PC-3 (cell line): ENCODE measurements at regions not wholly inside any gene's neighbourhood (a gene's known extent, or its start where the extent isn't known, plus 50 kb on each side); places are given as distances from the start of the nearest gene placed in this dataset.

Experiments
- EZH2 ChIP-seq: fragments of 300-600 bp; sonication (generic); IDR thresholded peaks from one replicate; pipeline ENCODE4 v1.6.1; 2017; ENCODE audit warnings: antibody characterized with exemption, mild to moderate bottlenecking, low read length; ENCODE audit not compliant: unreplicated experiment
- EZH2phosphoT487 ChIP-seq: fragments of 300-600 bp; sonication (generic); IDR thresholded peaks from 2 replicates; pipeline ENCODE4 v1.6.1; 2018; ENCODE audit warnings: mild to moderate bottlenecking, antibody characterized with exemption, low read length, borderline replicate concordance
- TF ChIP-seq, protein P1 (sequence below): fragments of 300-600 bp; sonication (generic); conservative IDR thresholded peaks from 2 replicates; pipeline ENCODE4 v1.5.1; 2017; ENCODE audit warnings: antibody characterized with exemption, low read depth, mild to moderate bottlenecking, low read length

GRCh38 chr3:8153800-8154199, 347.8 kb upstream of the LMCD1 start:
- TF ChIP-seq, protein P1, sequence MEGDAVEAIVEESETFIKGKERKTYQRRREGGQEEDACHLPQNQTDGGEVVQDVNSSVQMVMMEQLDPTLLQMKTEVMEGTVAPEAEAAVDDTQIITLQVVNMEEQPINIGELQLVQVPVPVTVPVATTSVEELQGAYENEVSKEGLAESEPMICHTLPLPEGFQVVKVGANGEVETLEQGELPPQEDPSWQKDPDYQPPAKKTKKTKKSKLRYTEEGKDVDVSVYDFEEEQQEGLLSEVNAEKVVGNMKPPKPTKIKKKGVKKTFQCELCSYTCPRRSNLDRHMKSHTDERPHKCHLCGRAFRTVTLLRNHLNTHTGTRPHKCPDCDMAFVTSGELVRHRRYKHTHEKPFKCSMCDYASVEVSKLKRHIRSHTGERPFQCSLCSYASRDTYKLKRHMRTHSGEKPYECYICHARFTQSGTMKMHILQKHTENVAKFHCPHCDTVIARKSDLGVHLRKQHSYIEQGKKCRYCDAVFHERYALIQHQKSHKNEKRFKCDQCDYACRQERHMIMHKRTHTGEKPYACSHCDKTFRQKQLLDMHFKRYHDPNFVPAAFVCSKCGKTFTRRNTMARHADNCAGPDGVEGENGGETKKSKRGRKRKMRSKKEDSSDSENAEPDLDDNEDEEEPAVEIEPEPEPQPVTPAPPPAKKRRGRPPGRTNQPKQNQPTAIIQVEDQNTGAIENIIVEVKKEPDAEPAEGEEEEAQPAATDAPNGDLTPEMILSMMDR: no peak
- TF ChIP-seq EZH2 (no peak), EZH2phosphoT487 (no peak)
